ENCODE measurements at regions not wholly inside any gene's neighbourhood (a gene's known extent, or its start where the extent isn't known, plus 50 kb on each side); places are given as distances from the start of the nearest gene placed in this dataset.

- no peak for TF ChIP-seq CTCF (IDR thresholded peaks at IDR 0.05 in 4 of 5, conservative IDR thresholded peaks at IDR 0.05 in 1 of 5)
- TF ChIP-seq POLR2A (IDR thresholded peaks at IDR 0.05), result no peak
Observed at GRCh38 chr2:128442053-128442751, 123.5 kb upstream of the HS6ST1 start.
